ENCODE measurements at regions not wholly inside any gene's neighbourhood (a gene's known extent, or its start where the extent isn't known, plus 50 kb on each side); places are given as distances from the start of the nearest gene placed in this dataset.

DNA sequence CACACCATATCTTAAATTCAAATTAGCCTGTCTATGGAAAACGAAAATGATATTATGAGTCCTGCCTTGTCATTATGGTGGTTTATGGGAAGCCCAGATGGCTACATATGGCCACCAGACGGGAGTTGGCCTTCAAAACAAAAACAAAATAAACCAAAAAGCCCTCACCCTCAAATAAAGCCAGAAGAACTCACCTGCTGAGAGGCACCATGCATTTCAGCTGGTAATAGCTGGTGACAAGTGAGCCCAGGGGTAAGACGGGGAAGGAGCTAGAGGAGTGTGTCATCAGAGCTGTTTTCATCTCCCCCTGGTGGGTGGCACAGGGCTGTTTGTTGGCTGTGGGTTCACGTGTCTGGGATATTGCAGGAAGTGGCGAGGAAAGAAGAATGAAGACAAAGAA is 152.9 kb downstream of the EFNB2 start:
- DNase-seq: no peak

DNA sequence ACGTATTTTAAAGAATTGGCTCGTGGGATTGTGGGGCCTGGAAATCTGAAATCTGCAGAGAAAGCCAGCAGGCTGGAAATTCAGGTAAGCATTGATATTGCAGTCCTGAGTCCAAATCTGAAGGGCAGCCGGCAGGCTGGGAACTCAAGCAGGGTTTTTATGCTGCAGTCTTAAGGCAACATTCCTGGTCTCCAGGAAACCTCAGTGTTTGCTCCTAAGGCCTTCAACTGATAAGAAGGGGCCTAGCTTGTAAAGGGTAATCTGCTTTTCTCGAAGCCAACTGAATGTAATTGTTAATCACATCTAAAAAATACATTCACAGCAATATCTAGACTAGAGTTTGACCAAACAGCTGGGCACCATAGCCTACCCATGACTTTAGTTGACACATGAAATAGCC is 154.4 kb downstream of the EFNB2 start:
- DNase-seq: no peak

- no peak for DNase-seq
Measured at GRCh38 chr13:106377931-106378662, 157.4 kb downstream of the EFNB2 start.

DNA sequence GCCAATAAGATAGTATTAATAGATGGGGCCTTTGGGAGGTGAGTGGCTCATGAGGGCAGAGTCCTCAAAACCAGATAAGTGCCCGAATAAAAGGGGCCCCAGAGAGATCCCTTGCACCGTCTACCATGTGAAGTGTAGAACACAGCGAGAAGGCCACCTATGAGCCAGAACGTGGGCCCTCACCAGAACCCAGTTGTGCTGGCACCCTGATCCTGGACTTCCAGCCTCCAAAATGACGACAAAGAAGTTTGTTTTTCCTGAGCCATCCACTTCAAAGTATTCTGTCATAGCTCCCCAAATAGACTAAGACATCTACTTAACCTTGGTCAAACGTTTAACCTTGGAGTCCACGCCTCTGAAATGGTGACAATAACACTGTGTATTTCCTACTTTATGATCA is 158.1 kb downstream of the EFNB2 start:
- no peak for DNase-seq

DNA sequence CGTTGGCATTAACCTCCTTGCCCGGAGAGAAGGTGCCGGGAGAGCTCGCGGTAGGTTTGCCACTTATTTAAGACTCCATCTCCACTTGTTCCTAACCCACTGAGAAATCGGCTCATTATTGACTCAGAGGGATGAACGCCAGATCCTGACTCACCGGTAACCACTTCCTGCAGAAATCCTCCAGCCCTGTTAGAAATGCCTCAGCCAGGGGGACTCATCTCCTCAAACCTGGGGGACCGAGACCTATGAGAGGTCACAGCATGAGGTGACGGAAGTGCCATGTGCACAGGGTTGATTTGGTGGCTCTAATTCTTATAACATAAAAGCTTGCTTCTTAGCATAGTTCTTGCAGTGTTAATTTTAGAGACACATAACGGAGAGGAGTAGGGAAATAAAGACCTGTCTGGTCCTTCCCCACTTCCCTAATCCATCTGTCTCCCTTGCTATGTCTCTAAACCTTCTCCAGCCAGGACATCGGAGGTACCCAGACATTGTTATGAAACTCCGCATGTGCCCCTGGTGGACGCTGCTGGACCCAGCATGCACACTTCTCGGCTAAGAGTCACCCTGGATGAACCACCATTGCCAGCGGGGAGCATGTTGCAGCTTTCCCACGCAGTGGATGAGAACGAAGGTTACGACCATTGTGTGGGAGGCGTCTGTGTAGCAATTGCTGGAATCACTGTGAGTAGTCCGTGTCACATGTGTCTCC is 158.9 kb downstream of the EFNB2 start:
- DNase-seq: peak in 1 of 51 donors; percentile 46

DNA sequence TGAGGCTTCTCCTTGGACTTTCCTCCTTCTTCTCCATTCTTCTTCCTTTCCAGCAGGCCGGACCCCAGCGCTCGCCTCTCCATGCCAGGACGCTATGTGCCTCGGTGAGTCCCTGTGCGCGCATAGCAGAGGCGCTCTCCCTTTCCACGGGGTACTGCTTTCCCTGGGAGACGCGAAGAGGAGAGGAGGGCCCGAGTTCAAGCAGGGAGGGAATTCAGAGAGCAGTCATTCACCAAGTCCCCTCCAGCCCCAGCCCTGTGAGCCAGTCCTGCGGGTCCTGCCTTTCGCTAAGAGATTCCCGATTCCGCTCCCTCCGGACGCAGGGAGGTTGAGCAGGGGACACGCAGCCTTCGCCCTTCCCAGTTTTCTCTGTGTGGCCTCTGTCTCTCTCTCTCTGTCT is 160.4 kb downstream of the EFNB2 start:
- DNase-seq: no peak

- DNase-seq: no peak
Measured at GRCh38 chr13:106374631-106375030, 160.8 kb downstream of the EFNB2 start.

DNA sequence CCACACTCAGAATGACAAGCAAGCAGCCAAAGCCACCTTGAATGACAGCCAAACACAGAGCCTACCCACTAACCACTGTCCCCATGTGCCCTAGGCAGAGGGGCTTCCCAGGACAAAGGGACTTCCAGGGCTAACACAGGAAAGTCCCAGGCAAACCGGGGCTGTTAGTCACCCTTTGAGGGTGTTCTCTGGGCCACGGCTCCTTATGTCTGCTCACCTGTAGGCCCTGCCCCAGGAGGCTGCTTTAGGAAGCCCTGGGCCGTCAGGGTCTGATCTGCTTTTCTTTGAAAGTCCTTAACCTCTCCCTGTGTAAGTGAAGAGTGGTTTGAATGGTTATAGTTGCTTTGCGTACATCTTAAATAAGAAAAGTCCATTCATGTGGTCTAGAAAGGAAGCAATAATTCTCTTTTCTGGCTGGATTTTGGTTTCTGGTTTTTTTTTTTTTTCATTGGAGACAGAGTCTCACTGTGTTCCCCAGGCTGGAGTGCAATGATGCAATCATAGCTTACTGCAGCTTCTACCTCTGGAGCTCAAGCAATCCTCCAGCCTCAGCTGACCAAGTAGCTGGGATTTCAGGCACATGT is 161.4 kb downstream of the EFNB2 start:
- no peak for DNase-seq

- no peak for DNase-seq
Measured at GRCh38 chr13:106373304-106373988, 162.0 kb downstream of the EFNB2 start.

DNA sequence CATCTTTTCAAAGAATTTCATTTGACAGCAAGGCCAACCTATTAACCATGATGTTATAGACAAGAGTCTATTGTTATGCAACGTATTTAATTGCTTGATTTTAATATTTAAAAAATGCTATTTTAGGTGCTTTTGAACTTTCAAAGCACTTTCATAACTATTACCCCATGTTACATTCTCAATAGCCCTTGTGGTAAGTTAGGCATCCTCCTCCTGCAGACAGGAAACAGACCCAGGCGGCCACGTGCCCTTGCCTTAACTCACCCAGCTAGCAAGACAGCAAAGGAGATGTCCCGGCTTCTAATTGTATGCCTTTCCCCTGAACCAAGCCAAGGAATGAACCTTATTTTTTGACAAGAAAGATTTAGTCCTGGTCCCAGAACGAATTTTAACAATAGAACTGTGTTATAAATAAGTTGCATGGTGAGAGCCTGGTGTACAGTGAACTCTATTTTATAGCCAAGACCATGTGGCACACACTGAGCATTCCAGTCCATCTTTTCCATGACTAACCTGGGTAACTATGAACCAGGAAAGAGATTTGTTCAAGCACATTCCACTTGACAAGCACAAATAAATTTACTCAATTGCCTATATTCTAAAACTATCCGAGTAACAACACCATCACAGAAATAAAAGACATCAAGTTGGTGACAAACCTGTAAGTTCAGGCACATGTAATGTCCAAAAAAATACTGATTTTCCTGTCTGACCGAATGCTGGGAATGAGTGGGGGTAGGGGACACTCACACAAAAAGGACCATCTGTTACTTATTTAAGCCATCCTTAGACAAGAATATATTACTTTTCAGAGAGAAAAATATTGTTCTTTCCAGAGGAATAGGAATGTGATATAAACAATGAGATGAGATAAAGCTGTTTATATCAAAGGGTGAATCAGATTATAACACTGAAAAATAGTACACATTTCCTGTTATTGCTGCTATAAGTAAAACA is 163.0 kb downstream of the EFNB2 start:
- DNase-seq: no peak

DNA sequence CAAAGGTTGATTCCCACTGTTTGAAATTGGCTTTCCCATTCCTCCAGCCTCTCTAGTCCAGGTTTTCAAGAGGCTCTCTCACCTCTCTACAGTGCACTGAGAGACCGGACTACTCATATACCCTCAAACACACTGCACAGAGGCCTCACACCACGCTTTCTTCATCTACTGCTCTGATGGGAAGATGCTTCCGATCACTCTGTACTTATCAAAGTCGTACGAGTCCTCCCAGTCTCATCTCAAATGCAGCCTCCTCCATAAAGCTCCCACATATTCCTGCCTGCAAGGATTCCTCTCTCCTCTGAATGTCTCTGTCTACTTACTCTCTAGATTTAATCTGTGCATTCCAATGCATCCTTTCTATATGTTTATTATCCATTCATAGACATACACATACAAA is 164.4 kb downstream of the EFNB2 start:
- DNase-seq: no peak

DNA sequence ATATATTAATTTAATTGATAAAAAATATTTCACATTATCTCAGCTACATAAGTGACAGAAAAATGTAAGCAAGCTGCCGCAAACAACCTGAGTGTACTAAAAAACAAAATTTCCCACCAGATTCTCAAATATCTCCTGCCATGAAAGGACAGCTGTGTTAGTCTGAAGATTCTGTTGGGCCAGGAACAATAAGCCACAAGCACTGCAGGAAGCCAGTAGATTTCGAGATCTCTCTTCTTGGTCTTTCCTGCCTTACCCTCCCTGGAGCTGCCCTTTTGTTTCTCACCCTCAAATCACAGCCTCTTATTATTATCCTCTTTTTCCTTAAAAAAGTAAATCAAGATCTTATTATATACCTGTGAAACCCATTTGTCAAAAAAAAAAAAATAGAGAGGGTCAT is 165.6 kb downstream of the EFNB2 start:
- no peak for DNase-seq

- no peak for DNase-seq
Measured at GRCh38 chr13:106369091-106369490, 166.4 kb downstream of the EFNB2 start.

DNA sequence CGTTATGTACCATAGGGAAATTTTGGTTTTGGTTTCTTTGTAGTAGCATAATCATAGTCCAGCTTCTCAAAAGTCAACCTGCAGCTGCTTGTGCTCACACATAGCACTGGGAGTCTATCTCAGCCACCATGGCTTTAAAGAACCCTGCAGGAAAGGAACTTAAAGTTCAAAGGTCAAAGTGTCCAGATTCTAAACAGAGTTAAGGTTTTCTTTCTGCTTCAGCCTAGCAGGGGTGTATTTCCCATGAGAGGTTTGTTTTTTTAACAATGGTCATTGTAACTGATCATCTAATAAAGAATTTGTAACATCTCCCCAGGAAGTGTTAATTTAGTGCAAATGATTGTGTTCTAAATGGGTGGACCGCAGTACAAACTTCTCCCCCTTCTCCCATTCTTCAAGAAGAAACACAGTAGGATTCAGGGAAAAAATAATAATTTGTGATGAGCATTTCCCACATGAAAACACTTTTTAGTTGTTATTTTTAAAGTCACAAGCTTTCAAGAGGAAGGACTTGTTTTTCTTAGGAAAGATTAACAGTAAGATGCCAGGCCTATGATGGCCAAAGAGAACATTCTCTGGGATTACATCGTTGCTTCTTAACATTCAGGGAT is 168.0 kb downstream of the EFNB2 start:
- no peak for DNase-seq

GRCh38 chr13:106362707-106363106 is 172.8 kb downstream of the EFNB2 start:
- no peak for DNase-seq

DNA sequence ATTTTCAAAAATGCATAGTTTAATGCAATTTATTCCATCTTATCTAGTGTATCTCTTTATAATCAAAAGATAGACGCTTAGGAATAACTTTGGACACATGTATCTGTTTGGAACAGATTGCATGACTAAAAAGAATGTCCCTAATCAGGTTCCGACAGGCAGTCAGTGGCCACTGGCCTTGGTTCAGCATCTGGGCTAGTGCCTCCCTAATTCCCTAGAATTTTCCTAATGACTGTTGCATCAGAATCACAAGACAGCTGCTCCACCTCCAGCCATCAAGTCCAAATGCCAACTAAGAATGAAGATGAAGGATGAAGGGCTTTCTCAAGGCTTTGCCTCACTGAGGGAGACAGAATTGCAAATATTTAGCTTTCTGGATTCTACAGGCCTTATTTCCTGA is 173.8 kb downstream of the EFNB2 start:
- no peak for DNase-seq

- no peak for DNase-seq
Measured at GRCh38 chr13:106357198-106357597, 178.3 kb downstream of the EFNB2 start.

GRCh38 chr13:106355866-106356265 is 179.6 kb downstream of the EFNB2 start:
- no peak for DNase-seq

DNA sequence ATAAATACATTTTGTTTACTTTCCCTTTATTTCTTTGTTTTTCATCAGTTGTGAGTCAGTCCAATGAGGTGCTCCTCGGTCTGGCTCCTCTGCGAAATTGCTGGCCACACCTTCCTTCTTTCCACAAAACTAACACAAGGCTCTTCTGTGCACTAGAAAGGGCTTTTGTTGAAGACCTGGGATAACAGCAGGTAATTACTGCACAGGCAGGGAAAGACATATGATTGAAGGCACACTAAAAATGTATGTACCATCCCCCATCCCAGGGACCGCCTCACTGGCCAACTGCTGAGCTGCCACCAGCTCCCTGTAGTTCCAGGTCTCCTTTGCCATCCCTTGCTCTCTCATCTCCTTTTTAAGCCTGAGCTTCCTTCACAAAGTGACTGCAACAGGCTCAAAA is 180.5 kb downstream of the EFNB2 start:
- DNase-seq: no peak

GRCh38 chr13:106352850-106353249 is 182.6 kb downstream of the EFNB2 start:
- no peak for DNase-seq

- no peak for DNase-seq
Measured at GRCh38 chr13:106351251-106351650, 184.2 kb downstream of the EFNB2 start.

All from hypothalamus (tissue), 51 donors.